Mesothelial cell of epicardium (in vitro differentiated cells): ENCODE measurements at regions not wholly inside any gene's neighbourhood (a gene's known extent, or its start where the extent isn't known, plus 50 kb on each side); places are given as distances from the start of the nearest gene placed in this dataset.

Source experiments
- DNase-seq, 2 experiments: peaks; one replicate each; pipeline ENCODE4 v3.0.0; 2021; ENCODE audit warnings: low spot score in 2 of 2; ENCODE audit not compliant: unreplicated experiment in 2 of 2
- H3K27ac Mint-ChIP-seq: 2 replicates; pipeline ENCODE4 v1.8.0; 2021; ENCODE audit warnings: mixed read lengths
- H3K27me3 Mint-ChIP-seq: 2 replicates; pipeline ENCODE4 v1.8.0; 2021; ENCODE audit warnings: low read depth, mixed read lengths
- H3K36me3 Mint-ChIP-seq: 2 replicates; pipeline ENCODE4 v1.8.0; 2021; ENCODE audit warnings: mixed read lengths
- H3K4me1 Mint-ChIP-seq: 2 replicates; pipeline ENCODE4 v1.8.0; 2021; ENCODE audit warnings: mixed read lengths
- H3K4me3 Mint-ChIP-seq: 2 replicates; pipeline ENCODE4 v1.8.0; 2021; ENCODE audit warnings: mild to moderate bottlenecking, moderate library complexity, mixed read lengths
- H3K9me3 Mint-ChIP-seq: 2 replicates; pipeline ENCODE4 v1.8.0; 2021; ENCODE audit warnings: mixed read lengths
- TF ChIP-seq, protein P1 (sequence below): fragments of 200-600 bp; sonication (generic); IDR thresholded peaks from one replicate; pipeline ENCODE4 v1.5.0; 2021; ENCODE audit warnings: antibody characterized with exemption; ENCODE audit not compliant: unreplicated experiment

GRCh38 chr3:94256888-94257813, 194.3 kb downstream of the NSUN3 start:
- no peak for DNase-seq
- Mint-ChIP-seq H3K27ac (no peak overlapping the region), H3K9me3 (no peaks in the 10 kb centered on the region), H3K27me3 (no peaks in the 10 kb centered on the region), H3K4me3 (no peak overlapping the region), H3K36me3 (no peaks in the 10 kb centered on the region), H3K4me1 (peaks cover 19% of the 10 kb centered on the region)
- TF ChIP-seq, protein P1, sequence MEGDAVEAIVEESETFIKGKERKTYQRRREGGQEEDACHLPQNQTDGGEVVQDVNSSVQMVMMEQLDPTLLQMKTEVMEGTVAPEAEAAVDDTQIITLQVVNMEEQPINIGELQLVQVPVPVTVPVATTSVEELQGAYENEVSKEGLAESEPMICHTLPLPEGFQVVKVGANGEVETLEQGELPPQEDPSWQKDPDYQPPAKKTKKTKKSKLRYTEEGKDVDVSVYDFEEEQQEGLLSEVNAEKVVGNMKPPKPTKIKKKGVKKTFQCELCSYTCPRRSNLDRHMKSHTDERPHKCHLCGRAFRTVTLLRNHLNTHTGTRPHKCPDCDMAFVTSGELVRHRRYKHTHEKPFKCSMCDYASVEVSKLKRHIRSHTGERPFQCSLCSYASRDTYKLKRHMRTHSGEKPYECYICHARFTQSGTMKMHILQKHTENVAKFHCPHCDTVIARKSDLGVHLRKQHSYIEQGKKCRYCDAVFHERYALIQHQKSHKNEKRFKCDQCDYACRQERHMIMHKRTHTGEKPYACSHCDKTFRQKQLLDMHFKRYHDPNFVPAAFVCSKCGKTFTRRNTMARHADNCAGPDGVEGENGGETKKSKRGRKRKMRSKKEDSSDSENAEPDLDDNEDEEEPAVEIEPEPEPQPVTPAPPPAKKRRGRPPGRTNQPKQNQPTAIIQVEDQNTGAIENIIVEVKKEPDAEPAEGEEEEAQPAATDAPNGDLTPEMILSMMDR: no peak

DNA sequence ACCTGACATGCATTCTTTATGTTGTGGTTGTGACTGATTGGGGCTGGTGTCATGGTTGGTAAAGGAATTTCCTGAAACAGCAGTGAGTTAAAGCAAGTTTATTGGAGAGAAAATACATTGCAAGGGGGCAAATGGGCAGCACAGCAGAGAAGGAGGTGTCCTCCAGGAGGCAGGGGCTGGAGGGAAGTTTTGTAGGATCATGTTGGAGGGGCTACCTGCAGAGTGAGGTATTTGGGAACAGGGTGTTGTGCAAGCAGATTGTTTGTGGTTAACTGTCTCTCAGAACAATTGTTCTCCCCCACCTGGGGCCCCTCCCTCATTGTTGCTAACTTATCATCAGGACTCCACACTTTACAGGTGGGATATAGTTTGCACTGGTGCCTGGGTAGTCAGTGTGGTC, 196.0 kb downstream of the NSUN3 start:
- TF ChIP-seq, protein P1: no peak
- DNase-seq: no peak
- Mint-ChIP-seq H3K9me3 (no peaks in the 10 kb centered on the region), H3K4me3 (no peak overlapping the region), H3K4me1 (peaks cover 6% of the 10 kb centered on the region), H3K27ac (no peak overlapping the region), H3K36me3 (no peaks in the 10 kb centered on the region), H3K27me3 (peaks cover under 1% of the 10 kb centered on the region)

DNA sequence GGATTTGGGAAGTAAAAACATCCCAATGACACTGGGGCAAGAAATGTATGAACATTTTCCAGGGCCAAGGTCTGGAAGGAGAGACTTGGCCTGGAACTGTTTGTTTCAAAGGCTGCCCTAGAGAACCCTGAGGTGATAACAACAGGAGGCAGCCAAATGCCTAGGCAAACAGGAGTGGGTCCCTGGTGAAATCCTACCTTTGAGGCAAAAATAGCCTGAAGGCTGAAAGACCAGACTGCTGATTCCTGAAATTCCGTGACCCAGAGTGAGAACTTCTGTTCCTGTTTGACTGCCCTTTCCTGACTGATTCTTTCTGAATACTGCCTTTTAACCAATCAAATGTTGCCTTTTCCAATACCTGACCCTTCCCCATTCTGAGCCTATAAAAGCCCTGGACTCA, 196.4 kb downstream of the NSUN3 start:
- H3K4me3 Mint-ChIP-seq: no peak overlapping the region
- H3K27me3 Mint-ChIP-seq: peaks cover 4% of the 10 kb centered on the region
- DNase-seq: no peak
- TF ChIP-seq, protein P1: no peak
- H3K9me3 Mint-ChIP-seq: no peaks in the 10 kb centered on the region
- no peak overlapping the region for H3K27ac Mint-ChIP-seq
- H3K36me3 Mint-ChIP-seq: no peaks in the 10 kb centered on the region
- H3K4me1 Mint-ChIP-seq: peaks cover 6% of the 10 kb centered on the region

- H3K36me3 Mint-ChIP-seq: no peaks in the 10 kb centered on the region
- no peaks in the 10 kb centered on the region for H3K27me3 Mint-ChIP-seq
- peaks cover 7% of the 10 kb centered on the region for H3K4me1 Mint-ChIP-seq
- TF ChIP-seq, protein P1: no peak
- no peaks in the 10 kb centered on the region for H3K9me3 Mint-ChIP-seq
- no peak overlapping the region for H3K4me3 Mint-ChIP-seq
- peak overlapping the region; percentile 56 for H3K27ac Mint-ChIP-seq
- no peak for DNase-seq
Observed at GRCh38 chr3:94269763-94270162, 206.9 kb downstream of the NSUN3 start.

DNA sequence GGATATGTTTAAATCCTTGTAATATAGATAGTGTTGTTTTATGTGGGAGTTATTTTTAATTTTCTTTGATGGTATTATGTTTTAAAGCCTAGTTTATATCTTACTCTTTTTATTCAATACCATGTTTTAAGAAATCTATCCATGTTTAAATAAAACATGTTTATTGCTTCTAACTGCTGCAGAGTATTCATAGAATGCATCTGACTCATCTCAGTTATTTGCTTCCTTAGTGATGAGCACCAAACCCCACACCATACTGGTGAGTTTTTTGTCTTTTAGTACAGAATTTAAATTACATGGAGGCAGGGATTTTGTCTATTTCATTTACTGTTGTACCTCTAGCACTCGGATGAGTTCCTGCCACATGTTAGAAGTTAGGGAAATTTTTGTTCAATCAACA, 209.2 kb downstream of the NSUN3 start:
- TF ChIP-seq, protein P1: no peak
- Mint-ChIP-seq H3K27ac (no peak overlapping the region), H3K4me1 (peaks cover 7% of the 10 kb centered on the region), H3K36me3 (no peaks in the 10 kb centered on the region), H3K4me3 (no peak overlapping the region), H3K27me3 (no peaks in the 10 kb centered on the region), H3K9me3 (no peaks in the 10 kb centered on the region)
- DNase-seq: no peak
